RPMI7951 (cell line): ENCODE measurements at regions not wholly inside any gene's neighbourhood (a gene's known extent, or its start where the extent isn't known, plus 50 kb on each side); places are given as distances from the start of the nearest gene placed in this dataset.
"Not testable (repeated sequence)": the region's sequence is repeated elsewhere in the genome, so short reads cannot be mapped to it uniquely, and the experiment has no call there.

Experiments
- DNase-seq: peaks from one replicate; pipeline ENCODE4 v3.0.0-alpha.2; 2012; ENCODE audit warnings: low read depth

DNA sequence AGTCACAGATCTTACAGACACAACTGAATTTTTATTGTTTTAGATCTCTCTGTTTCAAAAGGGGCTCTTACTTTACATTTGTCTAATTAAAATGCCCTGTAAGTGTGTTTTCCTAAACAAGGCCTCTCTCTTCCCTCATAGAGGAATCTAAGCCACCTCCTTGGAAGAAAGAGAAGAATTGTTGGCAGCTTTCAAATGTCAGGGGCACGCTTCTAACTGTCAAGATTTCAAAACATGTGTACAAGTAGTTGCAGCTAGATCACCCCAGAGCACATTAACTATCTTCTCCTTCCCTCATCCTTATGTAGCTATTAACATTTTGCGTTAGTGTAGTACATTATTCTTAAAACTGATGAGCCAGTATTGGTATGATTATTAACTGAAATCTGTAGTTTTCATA is 266.5 kb upstream of the BOD1L1 start:
- DNase-seq: no peak

DNA sequence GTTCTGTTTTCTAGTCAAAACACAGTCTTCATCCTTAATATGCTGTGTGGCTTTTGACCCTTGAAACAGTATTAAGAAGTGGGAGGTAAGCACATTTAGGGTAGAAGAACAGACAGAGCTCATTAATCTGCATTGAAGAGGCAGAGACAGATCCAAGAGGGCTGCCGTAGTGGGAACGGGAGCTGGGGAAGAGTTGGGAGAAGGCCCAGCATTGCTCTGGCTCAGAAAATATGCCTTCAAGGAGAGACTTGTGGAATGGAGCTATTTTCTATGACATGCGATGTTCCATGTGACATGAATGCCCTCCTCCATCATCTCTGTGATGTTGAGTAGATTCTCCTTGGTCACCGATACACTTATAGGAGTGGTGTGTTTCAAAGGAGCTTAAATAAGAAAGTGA is 273.3 kb upstream of the BOD1L1 start:
- DNase-seq: no peak

DNA sequence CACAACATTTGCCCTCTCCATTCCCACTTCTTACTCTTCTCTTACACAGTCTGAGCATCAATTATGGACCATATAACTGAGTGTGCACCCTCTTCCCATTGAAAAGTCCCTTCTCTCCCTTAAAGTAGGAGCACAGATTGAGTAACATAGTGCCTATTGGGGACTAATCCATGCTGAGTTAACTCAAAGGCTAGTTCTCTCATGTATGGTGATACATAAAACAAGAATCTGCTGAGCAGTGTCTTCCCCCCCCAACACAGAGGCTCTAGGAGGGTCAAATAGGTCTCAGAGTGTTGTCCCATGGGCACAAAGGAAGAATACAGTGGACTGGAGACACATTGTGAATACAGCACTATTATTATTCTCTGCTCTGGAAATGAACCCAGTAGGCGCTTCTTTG is 274.6 kb upstream of the BOD1L1 start:
- no peak for DNase-seq

DNA sequence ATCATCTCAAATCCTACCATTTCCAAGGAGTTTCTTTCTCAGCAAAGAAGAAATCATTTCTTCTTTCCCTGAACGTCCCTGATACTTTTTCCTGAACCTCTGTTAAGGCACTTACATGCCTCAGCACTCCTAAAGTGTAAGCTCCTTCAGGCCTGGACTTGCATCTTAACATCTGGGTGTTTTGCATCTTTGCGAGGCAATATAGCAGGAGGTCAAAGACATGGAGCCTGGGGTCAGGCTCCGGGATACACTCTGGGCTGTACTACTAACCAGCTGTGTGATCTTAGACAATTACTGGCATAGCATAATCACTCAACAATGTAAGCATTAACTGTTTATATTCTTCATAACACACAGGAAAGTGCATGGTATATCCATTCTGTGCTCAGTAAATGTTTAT is 275.5 kb upstream of the BOD1L1 start:
- DNase-seq: no peak

DNA sequence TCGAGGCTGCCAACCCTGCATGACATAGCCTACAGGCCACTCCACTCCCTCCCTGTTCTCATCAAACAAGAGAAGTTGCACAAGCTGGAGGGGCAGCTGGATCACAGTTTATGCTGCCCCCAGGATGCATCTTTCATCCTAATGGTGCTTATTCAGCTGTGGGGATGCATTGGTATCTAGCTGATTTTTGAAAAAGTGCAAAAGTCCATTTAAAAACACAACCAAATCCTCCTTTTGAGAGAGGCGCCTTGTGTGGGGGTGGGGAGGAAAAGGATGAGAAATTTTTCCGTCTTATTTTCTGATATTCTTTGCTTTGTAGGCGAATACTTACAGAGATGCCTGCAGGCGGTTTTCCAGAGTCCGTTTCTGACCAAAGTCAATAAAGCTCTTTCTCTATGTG is 276.4 kb upstream of the BOD1L1 start:
- DNase-seq: peak; percentile 51

DNA sequence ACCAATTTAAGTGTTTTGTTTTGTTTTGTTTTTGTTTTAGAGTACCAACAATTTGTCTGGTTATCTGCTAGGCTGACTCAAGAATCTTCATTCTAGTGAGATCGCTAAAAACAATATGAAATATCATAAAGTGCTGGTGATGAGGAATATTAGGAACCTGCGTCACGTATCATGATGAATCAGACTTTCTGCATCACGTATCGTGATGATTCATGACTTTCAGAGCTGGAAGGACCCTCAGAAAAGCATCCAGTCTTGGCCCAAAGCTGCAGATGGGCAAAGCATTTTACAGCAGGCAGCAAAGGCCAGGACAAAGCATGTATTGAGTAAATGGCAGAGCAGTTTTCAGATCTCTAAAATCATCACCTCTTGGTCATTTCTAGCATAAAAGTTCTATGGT is 278.0 kb upstream of the BOD1L1 start:
- DNase-seq: peak; percentile 73

DNA sequence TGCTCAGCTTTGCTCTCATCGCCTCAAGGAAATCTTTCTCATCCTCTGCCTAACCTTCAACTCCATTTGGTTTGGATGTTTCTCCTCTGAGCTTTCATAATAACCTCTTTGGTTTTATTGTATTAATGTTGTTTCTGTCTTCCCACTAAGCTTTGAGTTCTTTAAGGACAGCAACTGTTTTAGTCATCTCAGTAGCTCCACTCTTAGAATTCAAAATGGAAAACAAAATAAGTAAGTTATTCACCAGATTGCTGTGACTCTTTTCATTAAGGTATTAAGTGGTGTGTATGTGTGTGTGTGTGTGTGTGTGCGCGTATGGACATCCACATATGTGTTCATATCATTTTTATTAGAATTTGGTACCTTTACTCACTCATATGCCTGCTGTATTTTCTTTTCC is 279.2 kb upstream of the BOD1L1 start:
- DNase-seq: no peak

DNA sequence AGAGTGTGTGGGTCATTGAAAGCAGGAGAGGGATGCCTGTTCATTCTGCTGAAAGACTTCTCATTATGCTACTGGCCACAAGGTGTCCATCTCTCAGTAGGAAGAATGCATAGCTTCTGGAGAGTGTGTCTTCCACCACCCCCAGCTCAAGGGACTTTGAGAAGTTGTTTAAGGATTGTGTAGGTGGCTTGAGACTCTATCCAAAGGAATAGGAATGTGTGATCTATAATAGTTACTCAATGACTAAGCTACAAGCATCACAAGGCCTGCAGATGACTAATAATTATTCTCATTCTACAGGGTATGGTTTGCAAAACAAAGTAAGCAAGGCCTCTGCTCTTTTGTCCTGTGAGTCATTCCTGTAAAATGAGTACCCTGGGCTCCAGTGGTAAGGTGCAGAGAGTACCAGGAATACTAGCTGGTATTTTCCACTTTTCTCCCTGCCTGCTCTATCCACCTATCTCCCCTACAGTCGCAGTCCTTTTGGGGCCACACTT is 279.8 kb upstream of the BOD1L1 start:
- DNase-seq: peak; percentile 96

DNA sequence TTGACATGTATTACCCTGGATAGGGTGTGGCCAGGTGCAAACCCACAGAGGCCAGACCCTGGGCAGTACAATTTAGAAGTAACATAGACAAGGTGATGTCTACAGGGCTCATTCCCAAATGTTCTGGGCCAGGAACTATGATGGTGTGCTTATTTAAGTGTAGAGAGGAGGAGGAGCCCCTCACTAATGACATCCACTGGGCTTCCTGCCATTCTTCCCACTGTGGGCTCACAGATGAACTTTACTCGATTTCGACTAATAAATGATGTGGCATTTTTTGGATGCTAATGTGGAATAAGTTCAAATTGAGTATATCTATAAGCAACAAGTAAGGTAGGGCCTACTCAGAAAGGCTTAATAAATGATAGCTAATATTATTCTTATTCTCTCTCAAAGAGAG is 280.9 kb upstream of the BOD1L1 start:
- no peak for DNase-seq

DNA sequence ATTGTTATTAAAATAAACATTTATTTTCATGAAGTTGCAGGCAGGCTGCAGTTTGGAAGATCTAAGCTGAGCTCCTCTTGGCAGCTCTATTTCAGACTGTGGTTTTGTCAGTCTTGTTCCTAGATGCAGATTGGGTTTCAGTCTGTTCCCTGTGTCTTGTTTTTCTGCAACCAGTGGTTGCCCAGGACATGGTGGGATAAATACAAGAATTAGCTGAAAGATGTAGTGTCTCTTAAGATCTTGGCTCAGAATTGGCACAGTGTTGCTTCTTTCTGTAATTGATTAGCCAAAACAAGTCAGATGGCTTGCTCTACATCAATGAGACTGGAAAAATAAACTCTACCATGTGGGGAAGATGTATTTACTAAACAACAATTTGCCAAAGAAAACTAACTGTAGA is 283.0 kb upstream of the BOD1L1 start:
- no peak for DNase-seq

DNA sequence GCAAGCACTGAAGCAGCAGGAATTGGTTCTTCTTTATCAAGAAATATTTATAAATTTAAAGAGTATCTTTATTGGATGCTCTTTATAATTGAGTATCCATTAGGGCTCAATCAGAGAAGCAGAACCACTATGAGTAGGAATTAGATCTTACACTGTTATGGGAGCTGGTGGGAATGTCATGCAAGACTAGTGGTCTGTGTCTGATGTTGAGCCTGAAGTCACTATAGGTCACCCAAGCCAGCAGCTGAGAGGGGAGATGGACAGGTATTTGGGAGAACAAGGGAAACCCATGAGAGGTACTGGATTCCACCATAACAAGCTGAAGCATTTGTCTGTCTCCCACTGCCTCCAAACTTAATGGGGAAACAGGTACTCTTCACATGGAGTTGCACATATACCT is 283.7 kb upstream of the BOD1L1 start:
- DNase-seq: no peak

DNA sequence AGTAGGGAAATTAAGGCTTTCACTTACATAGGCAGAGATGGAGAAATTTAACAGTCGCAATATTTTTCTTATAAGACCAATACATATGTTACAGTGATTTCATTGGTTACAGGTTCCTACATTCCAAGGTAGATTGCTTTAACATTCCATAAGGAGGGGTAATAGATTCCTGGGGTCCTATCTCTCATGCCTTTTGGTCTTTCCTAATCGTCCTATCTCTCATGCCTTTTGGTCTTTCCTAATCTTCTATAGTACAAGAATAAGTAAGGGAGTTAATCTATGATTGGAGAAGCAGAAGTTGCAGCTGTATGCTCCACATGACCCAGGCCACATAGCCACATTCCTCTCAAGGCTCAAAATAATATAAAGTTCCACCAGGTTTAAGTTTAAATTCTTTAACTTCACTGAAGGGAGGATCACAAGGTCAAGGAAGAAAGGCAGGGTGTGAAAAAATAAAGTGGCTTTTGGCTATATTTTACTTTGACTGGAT is 285.0 kb upstream of the BOD1L1 start:
- DNase-seq: no peak

DNA sequence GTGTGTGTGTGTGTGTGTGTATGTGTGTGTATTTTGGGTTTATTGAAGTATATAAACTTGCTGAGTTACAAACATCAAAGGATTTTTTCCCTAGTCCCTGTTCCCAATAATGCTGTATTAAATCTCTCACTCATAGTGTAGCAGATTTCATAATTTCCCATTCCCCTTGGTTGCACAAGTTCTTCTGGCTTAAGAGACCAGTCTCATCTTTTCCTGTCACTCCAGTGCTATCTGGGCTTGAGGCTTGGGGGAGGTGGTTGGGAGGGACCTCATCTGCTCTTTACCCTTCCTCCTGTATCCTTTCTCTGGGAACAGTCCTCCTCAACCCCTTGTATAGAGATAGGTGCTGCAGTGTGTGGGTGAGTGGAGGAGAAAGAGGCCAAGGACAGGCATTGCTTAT is 285.4 kb upstream of the BOD1L1 start:
- no peak for DNase-seq

DNA sequence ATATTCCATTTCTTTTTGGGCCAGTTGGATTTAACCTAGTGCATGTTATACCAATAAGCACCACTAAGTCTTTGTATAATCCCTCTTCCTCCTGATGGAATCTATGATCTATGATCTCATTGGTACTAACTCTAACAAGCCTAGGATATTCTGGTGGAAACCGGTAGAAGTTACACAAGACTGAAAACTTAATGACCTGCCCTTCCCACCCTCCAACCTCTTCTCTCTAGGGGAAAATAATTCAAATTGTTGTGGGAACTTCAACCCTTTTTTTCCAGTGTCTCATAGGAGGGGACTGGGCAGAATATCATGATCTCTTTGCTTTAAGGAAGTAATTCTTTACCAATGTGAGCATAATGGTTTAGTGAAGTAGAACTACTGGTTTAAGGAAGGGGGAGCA is 289.5 kb upstream of the BOD1L1 start:
- no peak for DNase-seq

DNA sequence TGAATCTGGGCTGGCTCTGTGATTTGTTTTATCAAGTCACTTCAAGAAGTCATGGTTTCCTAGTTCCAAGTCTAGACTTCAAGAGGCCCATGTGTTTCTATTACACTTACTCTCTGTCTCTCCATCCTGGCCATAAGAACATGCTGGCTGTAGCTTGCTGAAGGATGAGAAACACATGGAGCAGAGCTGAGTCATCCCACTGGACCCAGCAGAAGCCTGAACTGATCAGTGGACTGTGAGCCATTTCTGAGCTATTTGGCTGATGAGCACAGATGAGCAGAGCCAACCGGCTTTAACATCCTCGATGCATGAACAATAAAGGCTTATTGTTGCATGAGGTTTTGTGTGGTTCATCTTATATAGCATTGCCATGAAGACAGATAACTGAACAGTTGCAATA is 290.6 kb upstream of the BOD1L1 start:
- peak; percentile 96 for DNase-seq

DNA sequence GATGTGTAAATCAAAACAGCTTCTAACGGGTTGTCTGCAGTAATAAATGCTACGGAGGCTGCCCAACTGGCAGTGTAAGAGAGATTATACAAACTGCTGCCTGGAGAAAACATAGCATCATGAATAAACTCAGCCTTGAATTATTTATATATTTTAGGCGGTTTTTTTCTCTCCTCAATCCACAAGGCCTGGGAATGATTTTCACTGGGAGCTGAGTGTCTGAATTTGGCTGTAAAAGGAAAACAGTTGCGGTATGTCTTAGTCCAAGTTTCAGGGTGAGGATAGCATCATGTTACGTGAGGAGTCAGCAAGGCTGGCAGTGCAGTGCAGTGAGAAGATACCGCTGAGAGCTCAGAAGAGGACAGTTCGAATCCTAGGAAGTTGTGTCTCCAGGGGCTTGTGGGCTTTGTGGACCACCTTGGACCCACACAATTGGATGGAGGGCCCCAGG is 291.5 kb upstream of the BOD1L1 start:
- DNase-seq: peak; percentile 33

DNA sequence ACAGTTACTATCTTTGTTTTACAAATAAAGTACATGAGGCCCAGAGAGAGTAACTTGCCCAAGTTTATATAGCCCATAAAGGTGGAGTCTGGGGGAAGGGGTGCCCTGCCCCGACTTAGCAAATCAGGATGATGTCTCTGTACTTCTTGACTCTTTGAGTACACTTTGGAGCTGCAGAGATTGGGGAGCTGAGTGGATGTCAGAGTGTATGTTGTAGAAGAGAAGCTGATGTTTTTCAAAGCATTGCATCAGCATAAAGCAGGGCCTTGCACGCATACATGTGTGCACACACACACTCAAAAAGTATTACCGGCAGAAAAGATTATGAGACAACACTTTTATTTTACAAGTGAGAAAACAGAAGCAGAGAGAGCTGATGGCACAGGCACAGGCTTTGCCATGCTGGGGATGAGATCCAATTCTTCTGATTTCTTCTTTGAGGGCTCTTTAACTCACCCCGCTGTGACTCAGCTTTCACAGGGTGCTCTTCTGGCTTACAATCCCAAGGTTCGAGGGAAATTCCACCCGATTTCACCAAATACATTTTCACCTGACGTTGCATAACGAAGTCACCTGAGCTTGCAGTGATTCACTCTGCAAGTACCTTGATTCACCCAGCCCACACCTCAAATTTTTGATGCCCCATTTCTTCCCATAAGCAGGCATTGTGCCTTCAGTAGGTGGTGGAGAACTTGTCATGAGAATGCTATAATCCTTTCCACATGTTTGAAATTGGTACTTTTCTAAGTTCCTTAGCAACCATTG is 292.8 kb upstream of the BOD1L1 start:
- DNase-seq: no peak

DNA sequence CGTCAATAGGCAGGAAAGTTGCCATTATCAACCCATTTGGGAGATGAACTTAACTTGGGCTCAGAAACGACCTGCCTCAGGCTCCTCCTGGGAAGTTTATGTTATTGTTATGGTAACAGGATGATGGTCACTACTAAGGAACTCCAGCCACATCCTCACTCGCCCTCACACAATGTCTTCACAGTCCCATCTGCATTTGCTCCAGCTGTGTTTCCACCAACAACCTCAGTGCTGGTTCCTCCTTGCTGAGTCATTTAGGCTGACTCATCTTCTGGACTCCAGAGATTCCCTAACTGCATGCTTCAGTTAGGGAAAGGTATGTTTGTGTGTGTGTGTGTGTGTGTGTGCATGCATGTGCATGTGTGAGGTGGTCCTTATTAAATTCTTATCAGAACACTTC is 293.4 kb upstream of the BOD1L1 start:
- peak; percentile 100 for DNase-seq

DNA sequence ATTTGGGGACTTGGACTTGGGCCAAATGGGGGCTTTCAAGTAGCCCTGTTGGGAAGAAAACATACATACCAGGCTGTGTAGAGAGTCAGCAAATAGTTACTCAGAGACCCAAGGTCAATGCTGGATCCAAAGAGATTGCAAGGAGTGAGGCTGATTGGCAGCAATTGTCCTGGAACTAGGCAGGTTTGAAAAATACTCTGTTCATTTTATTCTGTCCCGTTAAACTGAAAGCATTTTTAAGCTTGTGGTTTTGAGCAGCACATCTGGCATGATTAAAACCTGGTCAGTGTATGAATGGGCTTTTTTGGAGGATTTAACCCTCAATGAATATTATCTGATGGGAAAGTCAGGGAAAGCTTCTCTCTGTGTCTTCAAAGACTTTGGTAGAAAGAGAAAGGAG is 294.3 kb upstream of the BOD1L1 start:
- peak; percentile 87 for DNase-seq

DNA sequence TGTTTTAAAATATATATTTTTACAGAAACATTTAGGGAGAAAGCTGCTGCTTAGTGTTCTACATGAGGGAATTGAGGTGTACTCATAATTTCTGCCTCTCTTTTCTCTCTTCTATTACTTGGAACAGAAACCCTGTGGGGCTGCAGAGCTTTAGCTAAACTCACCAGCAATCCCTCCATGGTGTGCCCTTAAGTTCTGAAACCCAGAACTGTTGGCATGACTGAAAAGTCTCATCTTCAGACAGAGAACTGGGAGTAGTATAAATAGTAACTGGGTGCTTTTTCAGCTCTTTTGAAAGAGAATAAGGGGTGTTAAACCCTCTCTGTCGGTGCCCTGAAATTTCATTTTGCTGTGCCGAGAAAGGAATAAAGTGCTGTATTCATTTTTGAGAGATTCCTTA is 294.9 kb upstream of the BOD1L1 start:
- no peak for DNase-seq

DNA sequence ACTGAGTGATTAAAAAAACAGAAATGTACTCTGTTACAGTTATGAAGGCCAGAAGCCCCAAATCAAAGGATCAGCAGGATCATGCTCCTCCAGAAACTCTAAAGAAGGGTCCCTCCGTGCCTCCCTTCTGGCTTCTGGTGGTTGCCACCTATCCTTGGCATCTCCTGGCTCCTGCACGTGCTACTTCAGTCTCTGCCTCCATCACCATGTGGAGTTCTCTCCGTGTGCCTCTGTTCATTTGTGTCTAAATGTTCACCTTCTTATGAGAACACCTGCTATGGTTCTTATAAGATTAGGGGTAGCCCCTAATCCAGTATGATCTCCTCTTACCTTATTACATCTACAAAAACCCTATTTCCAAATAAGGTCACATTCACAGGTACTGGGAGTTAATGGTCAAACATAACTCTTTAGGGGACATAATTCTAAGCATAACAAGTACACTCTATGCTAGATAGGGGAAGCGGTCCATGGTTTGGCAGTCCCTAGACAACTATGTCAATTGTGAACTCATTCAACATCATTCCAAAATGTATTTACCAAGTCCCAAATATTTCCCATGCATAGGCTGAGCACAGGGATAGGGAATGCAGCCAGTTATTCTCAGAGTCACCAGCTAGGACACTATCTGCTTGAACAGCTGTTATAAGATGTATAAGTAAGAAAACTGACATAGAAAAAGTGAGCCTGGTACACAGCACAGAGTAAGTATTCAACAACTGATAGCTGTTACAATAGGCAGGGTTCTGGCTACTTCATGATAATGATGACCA is 295.5 kb upstream of the BOD1L1 start:
- DNase-seq: no peak

DNA sequence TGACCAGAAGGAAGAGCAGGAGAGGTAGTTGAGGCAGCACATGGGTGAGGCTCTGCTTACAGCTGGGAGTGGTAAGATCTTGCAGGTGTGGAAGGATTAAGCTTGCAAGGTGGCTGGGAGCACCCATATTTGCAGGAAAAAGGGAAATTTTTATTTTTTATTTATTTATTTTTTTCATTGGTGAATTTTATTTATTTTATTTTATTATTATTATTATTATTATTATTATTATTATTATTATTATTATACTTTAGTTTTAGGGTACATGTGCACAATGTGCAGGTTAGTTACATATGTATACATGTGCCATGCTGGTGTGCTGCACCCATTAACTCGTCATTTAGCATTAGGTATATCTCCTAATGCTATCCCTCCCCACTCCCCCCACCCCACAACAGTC is 297.4 kb upstream of the BOD1L1 start:
- DNase-seq: not testable (repeated sequence)

DNA sequence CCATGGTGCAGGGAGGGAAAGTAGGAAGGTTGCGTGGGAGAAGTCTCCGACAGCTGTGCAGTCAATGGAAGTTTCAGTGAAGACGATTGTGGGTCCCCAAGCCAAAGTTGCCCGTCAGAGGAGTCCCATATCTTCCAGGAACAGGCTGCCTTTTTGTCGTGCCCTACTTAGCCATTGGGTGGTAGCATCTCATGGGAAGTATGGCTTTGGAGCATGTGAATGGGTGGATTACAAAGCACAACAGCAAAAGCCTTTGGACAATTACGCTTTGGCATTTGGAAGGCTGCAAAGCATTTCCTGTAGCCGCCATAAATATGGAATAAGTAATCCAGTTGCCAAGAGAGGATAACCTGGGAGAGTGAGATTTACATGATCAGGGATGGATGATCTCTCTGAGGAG is 300.7 kb upstream of the BOD1L1 start:
- DNase-seq: no peak
